ENCODE measurements at regions not wholly inside any gene's neighbourhood (a gene's known extent, or its start where the extent isn't known, plus 50 kb on each side); places are given as distances from the start of the nearest gene placed in this dataset.

- Histone ChIP-seq H2AFZ (ENCODE audit: low read length) (no peak overlapping the region), H3K79me2 (ENCODE audit: control insufficient read depth in 1 of 2, insufficient read depth in 2 of 2, low read length in 2 of 2) (no peaks in the 10 kb centered on the region), H3K4ac (replicated peaks; ENCODE audit: insufficient read length, low read depth, low read length) (no peak overlapping the region), H2BK15ac (ENCODE audit: low read length) (no peak overlapping the region), H3K4me1 (replicated peaks in 1 of 4; ENCODE audit: control insufficient read depth in 3 of 4, insufficient read depth in 4 of 4, low read length in 3 of 4) (no peaks in the 10 kb centered on the region), H3K23me2 (ENCODE audit: low read depth, low read length) (no peaks in the 10 kb centered on the region), H3K4me3 (ENCODE audit: extremely low read depth in 1 of 4, insufficient read depth in 2 of 4, low read depth in 3 of 4, low read length in 4 of 4) (no peak overlapping the region), H3K9me3 (ENCODE audit: insufficient read depth in 2 of 2, low read depth in 1 of 2, low read length in 1 of 2) (no peaks in the 10 kb centered on the region), H3K56ac (replicated peaks; ENCODE audit: insufficient read length, low read depth, low read length) (no peak overlapping the region), H4K91ac (replicated peaks; ENCODE audit: insufficient read length, low read length) (no peak overlapping the region), H3K18ac (ENCODE audit: extremely low read depth, low read length) (no peak overlapping the region), H3K23ac (ENCODE audit: insufficient read length) (no peak overlapping the region), H4K8ac (ENCODE audit: extremely low read depth, insufficient read depth, low read length) (no peak overlapping the region), H3K27me3 (replicated peaks in 1 of 4; ENCODE audit: control insufficient read depth in 3 of 4, extremely low read depth in 1 of 4, insufficient read depth in 3 of 4, low read length in 3 of 4) (no peaks in the 10 kb centered on the region), H3K14ac (ENCODE audit: insufficient read length) (no peak overlapping the region), H3K9ac (replicated peaks in 1 of 4; ENCODE audit: extremely low read depth in 1 of 4, low read depth in 3 of 4, low read length in 3 of 4) (no peak overlapping the region), H3K79me1 (ENCODE audit: low read depth, low read length) (no peaks in the 10 kb centered on the region), H2BK12ac (ENCODE audit: low read depth, low read length) (no peak overlapping the region), H3K36me3 (ENCODE audit: control insufficient read depth in 2 of 4, insufficient read depth in 4 of 4, low read length in 3 of 4) (no peaks in the 10 kb centered on the region), H2BK5ac (ENCODE audit: low read depth, low read length) (no peak overlapping the region), H3K27ac (ENCODE audit: low read depth, low read length) (no peak overlapping the region), H2BK120ac (replicated peaks; ENCODE audit: low read depth, low read length) (no peak overlapping the region), H4K20me1 (replicated peaks in 1 of 2; ENCODE audit: control insufficient read depth in 1 of 2, insufficient read depth in 2 of 2, low read length in 2 of 2) (no peaks in the 10 kb centered on the region), H4K5ac (ENCODE audit: insufficient read length, low read depth, low read length) (no peak overlapping the region), H2AK5ac (ENCODE audit: low read depth, low read length) (no peak overlapping the region), H2BK20ac (ENCODE audit: low read length) (no peak overlapping the region), H3K4me2 (ENCODE audit: insufficient read depth in 1 of 2, low read depth in 2 of 2, low read length in 2 of 2) (no peak overlapping the region)
- no peak for FAIRE-seq
- DNase-seq (ENCODE audit: low read depth in 1 of 2, low spot score in 2 of 2) = no peak
- 90% methylated on average over 1 of the region's 1 CpG; no CpG with 5 or more reads in 1 of the 2 experiments for WGBS, 2 experiments (ENCODE audit: extremely low coverage in 1 of 2, insufficient coverage in 1 of 2, insufficient read length in 1 of 2, insufficient replicate concordance in 2 of 2, low coverage in 1 of 2, low lambda C conversion rate in 2 of 2, missing lambda C conversion rate in 1 of 2)
- ChIA-PET CTCF (ENCODE audit: partially characterized antibody) (interaction anchor here (0.7 kb wide), 1 partner anchor 518 kb away, joined by 4 read pairs; no protein-coding TSS in a partner anchor), POLR2A (ENCODE audit: partially characterized antibody) (no interaction called here)
- no peak for TF ChIP-seq SP4 (IDR thresholded peaks at IDR 0.05; ENCODE audit: low read length)
- TF ChIP-seq KDM4A (IDR thresholded peaks at IDR 0.05; ENCODE audit: low read depth, low read length, severe bottlenecking) = no peak
- no peak for TF ChIP-seq PHF8 (conservative IDR thresholded peaks at IDR 0.05; ENCODE audit: low read depth, low read length)
- TF ChIP-seq GABPA (IDR thresholded peaks at IDR 0.05; ENCODE audit: borderline replicate concordance, insufficient read depth, low read length) = no peak
- no peak for TF ChIP-seq HDAC2 (IDR thresholded peaks at IDR 0.05; ENCODE audit: borderline replicate concordance in 1 of 2, low read depth in 2 of 2, low read length in 2 of 2)
- no peak for TF ChIP-seq SAP30 (IDR thresholded peaks at IDR 0.05; ENCODE audit: insufficient read depth, insufficient replicate concordance, low read length)
- TF ChIP-seq SUZ12 (IDR thresholded peaks at IDR 0.05; ENCODE audit: low read length) = no peak
- TF ChIP-seq GTF2F1 (IDR thresholded peaks at IDR 0.05; ENCODE audit: borderline replicate concordance, low read depth, low read length) = no peak
- TF ChIP-seq POLR2A (IDR thresholded peaks at IDR 0.05; ENCODE audit: control extremely low read depth in 1 of 2, low read depth in 2 of 2, low read length in 2 of 2) = no peak
Measured at GRCh38 chr7:42460933-42461332, 223.9 kb upstream of the GLI3 start.

Data from H1 (cell line).